GM19324 (cell line): ENCODE measurements at regions not wholly inside any gene's neighbourhood (a gene's known extent, or its start where the extent isn't known, plus 50 kb on each side); places are given as distances from the start of the nearest gene placed in this dataset.

Experiments used
- ATAC-seq: cut with Tn5 transposase; IDR thresholded peaks from one replicate; pipeline ENCODE4 v1.9.1; 2021; ENCODE audit warnings: mild to moderate bottlenecking, moderate library complexity; ENCODE audit not compliant: unreplicated experiment, low FRiP score

- no peak for ATAC-seq
Measured at GRCh38 chr18:68035774-68036522, 519.4 kb upstream of the DSEL start.

GRCh38 chr18:68034296-68034695 is 517.8 kb upstream of the DSEL start:
- no peak for ATAC-seq

DNA sequence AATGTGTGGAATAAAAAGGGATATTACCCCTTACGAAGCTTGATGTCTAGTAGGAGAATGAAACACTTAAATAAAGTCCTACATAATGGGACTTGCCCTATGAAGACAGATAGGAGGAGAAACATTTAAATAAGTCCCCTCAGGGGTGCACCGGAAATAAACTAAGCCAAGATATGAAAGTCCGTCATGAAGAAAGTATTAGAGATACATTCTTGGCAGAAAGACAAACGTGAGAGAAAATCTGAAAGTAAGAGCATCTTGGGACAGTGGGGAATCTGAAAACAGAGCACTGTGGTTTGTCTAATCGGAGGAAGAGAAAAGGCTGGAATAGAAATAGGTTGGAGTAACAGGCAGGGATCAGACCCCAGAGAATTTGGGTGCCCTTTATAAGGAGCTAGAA is 516.9 kb upstream of the DSEL start:
- no peak for ATAC-seq

- ATAC-seq, result no peak
Measured at GRCh38 chr18:68024716-68025115, 508.2 kb upstream of the DSEL start.

GRCh38 chr18:68017385-68017784 is 500.9 kb upstream of the DSEL start:
- no peak for ATAC-seq

GRCh38 chr18:67997496-67997895 is 481.0 kb upstream of the DSEL start:
- ATAC-seq, result no peak

DNA sequence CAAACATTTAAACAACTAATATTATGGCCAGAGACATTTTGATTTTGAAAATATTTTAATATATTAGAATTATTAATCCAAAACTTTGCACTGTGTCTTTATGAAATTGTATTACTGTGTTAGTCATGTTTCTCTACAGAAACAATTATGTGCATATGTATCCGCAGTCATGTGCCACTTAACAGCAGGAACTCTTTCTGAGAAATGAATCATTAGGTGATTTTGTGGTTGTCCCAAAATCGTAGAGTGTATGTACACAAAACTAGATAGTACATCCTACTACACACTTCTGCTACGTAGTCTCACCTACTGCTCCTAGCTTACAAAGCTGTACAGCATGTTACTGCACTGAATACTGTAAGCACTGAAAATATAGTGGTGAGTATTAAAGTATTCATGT is 479.2 kb upstream of the DSEL start:
- ATAC-seq, result no peak

GRCh38 chr18:67980241-67980640 is 463.7 kb upstream of the DSEL start:
- no peak for ATAC-seq

- ATAC-seq, result no peak
Measured at GRCh38 chr18:67977067-67977616, 460.6 kb upstream of the DSEL start.

DNA sequence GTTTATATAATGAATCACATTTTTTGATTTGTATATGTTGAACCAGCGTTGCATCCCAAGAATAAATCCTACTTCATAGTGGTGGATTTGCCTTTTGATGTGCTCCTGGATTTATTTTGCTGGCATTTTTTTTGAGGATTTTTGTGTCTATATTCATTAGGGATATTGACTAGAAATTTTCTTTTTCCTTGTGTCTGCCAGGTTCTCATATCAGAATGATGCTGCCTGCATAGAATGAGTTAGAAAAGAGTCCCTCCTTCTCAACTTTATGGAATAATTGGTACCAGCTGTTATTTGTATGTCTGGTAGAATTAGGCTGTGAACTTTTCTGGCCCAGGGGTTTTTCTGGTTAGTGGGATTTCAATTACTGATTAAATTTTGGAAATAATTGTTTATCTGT is 457.4 kb upstream of the DSEL start:
- no peak for ATAC-seq

GRCh38 chr18:67969458-67969857 is 452.9 kb upstream of the DSEL start:
- no peak for ATAC-seq

- no peak for ATAC-seq
Measured at GRCh38 chr18:67966224-67966623, 449.7 kb upstream of the DSEL start.

- ATAC-seq, result no peak
Measured at GRCh38 chr18:67964462-67964861, 447.9 kb upstream of the DSEL start.

DNA sequence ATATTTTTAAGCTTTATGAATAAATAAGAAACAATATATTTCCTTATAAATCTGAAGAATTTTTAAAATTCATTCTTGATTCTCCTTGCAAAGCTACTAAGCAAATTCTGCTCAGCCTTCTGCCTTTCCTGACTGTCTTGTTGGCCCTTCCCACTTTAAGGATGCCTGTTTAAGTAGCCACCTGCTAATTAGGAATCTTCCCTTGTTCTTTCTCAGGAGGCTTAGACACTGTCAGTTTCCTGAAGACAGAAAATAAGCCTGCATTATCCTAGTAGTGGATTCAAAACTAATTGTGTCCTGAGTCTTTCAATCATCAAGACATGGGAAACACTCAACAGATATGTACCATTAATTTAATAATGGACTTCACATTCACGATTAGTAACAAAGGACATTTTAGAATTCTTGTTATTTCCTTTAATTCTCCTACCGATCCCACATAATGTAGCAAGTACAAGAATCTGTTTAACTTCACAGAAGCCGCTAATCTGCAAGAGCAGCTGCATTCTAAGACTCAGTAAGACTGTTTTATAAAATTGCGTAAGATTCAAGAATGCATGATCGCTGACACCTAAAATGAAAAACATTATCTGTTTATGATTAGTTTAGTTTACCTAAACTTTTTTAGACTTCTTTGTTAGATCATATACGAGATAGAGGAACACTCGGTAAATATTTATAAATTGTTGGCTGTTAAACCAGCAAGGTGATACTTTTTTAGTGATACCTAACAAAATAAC is 445.4 kb upstream of the DSEL start:
- ATAC-seq, result no peak

DNA sequence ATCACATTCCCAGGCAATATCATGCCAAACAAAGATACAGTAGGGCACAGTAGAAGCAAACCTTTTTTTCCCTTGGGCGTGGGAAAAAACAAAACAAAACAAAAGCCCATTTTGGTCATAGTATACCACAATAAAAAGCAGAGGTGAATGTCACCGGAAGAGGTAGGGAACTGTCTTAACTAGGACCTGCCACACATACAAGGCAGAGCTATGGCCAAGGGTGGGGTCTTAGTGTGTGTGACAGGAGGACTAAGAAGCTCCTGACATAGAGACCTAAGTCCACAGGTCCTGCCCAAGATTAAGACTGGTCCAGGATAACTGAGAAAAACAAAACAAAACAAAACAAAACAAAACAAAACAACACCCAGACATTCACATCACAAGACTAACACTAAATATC is 441.2 kb upstream of the DSEL start:
- ATAC-seq, result no peak

- ATAC-seq, result no peak
Measured at GRCh38 chr18:67954594-67954993, 438.1 kb upstream of the DSEL start.

- ATAC-seq, result no peak
Measured at GRCh38 chr18:67951137-67951536, 434.6 kb upstream of the DSEL start.

DNA sequence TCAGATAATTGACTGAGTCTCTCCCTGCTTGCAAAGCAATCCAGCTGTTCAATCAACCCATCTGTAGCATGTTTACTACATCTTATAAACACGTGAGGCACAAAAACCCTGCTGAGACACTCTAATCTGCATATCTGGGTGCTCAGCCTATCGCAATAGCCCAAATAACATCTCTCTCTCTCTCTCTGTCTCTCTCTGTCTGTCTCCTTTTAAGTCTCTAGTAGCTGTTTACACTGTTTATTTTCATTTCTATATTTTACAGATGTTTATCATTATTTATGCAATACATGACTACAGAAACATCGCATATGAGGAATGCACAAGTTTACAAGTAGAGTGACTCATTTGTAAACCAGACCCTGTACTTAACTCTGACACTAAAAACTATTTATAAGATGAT is 422.1 kb upstream of the DSEL start:
- ATAC-seq, result no peak

- ATAC-seq, result peak; percentile 52
Measured at GRCh38 chr18:67935638-67936037, 419.1 kb upstream of the DSEL start.

- no peak for ATAC-seq
Measured at GRCh38 chr18:67933271-67933670, 416.8 kb upstream of the DSEL start.

GRCh38 chr18:67932271-67932670 is 415.8 kb upstream of the DSEL start:
- ATAC-seq, result no peak
